ENCODE measurements at regions not wholly inside any gene's neighbourhood (a gene's known extent, or its start where the extent isn't known, plus 50 kb on each side); places are given as distances from the start of the nearest gene placed in this dataset.

- TF ChIP-seq CTCF (IDR thresholded peaks at IDR 0.05), result no peak
- TF ChIP-seq POLR2AphosphoS5 (IDR thresholded peaks at IDR 0.05), result no peak
- no peak for TF ChIP-seq POLR2A (IDR thresholded peaks at IDR 0.05)
Measured at GRCh38 chr20:39632757-39633156, 670.6 kb downstream of the DHX35 start.
